GM10266 (cell line): ENCODE measurements at regions not wholly inside any gene's neighbourhood (a gene's known extent, or its start where the extent isn't known, plus 50 kb on each side); places are given as distances from the start of the nearest gene placed in this dataset.

ENCODE experiments used
- DNase-seq: peaks from one replicate; pipeline ENCODE4 v3.0.0; 2012; ENCODE audit errors: extremely low spot score
- CTCF ChIP-seq: IDR thresholded peaks from 2 replicates; pipeline ENCODE4 v1.5.1; 2012; ENCODE audit warnings: mild to moderate bottlenecking, low read depth; ENCODE audit not compliant: control insufficient read depth, insufficient read depth; ENCODE audit errors: missing control alignments

- TF ChIP-seq CTCF = peak; percentile 88
- DNase-seq = peak; percentile 88
These were observed 58.2 kb upstream of the BEGAIN start for GRCh38 chr14:100645196-100645981.

GRCh38 chr14:100645982-100646314, 58.7 kb upstream of the BEGAIN start:
- no peak for TF ChIP-seq CTCF
- no peak for DNase-seq

- TF ChIP-seq CTCF = no peak
- no peak for DNase-seq
These were observed 61.4 kb upstream of the BEGAIN start for GRCh38 chr14:100648474-100649172.

- no peak for DNase-seq
- TF ChIP-seq CTCF = no peak
These were observed 61.9 kb upstream of the BEGAIN start for GRCh38 chr14:100649173-100649519.

- no peak for TF ChIP-seq CTCF
- DNase-seq = no peak
These were observed 64.8 kb upstream of the BEGAIN start for GRCh38 chr14:100651999-100652508.

GRCh38 chr14:100652744-100653143, 65.5 kb upstream of the BEGAIN start:
- no peak for TF ChIP-seq CTCF
- DNase-seq = no peak

GRCh38 chr14:100653409-100653808, 66.2 kb upstream of the BEGAIN start:
- peak; percentile 46 for TF ChIP-seq CTCF
- peak; percentile 60 for DNase-seq
